Body of pancreas (tissue), 4 donors: ENCODE measurements at regions not wholly inside any gene's neighbourhood (a gene's known extent, or its start where the extent isn't known, plus 50 kb on each side); places are given as distances from the start of the nearest gene placed in this dataset.
"Not testable (repeated sequence)": the region's sequence is repeated elsewhere in the genome, so short reads cannot be mapped to it uniquely, and the experiment has no call there.

Experiments
- ATAC-seq: fragments of 150-250 bp; one replicate; pipeline ENCODE4 v1.9.1; 2016
- DNase-seq, 4 donors: peaks; one replicate each; pipeline ENCODE4 v3.0.0-alpha.2; 2019
- H3K27ac ChIP-seq, 4 donors: fragments of 200-600 bp; sonication (generic); 1 replicate in 3 of 4; 2 replicates in 1 of 4; pipeline versions ENCODE4 v1.5.1 to v1.6.1; 2016 to 2019; ENCODE audit warnings: mild to moderate bottlenecking in 1 of 4, mixed read lengths in 1 of 4, moderate library complexity in 1 of 4
- H3K27me3 ChIP-seq, 2 donors: fragments of 200-600 bp; sonication (generic); one replicate each; pipeline ENCODE4 v1.6.0; 2016; ENCODE audit warnings: mild to moderate bottlenecking in 1 of 2
- H3K36me3 ChIP-seq, 2 donors: fragments of 200-600 bp; sonication (generic); replicated peaks in 1 of 2; 2 replicates each; pipeline ENCODE4 v1.5.1; 2016; ENCODE audit warnings: low read depth in 2 of 2; ENCODE audit not compliant: insufficient read depth in 1 of 2
- H3K4me1 ChIP-seq: fragments of 200-600 bp; sonication (generic); one replicate; pipeline ENCODE4 v1.6.0; 2016
- H3K4me3 ChIP-seq, 2 donors: fragments of 200-600 bp; sonication (generic); 1 replicate in 1 of 2; 2 replicates in 1 of 2; pipeline ENCODE4 v1.5.1; 2016 to 2019
- H3K9me3 ChIP-seq, 3 donors: fragments of 200-600 bp; sonication (generic); 1 replicate in 2 of 3; 2 replicates in 1 of 3; pipeline ENCODE4 v1.5.1; 2016
- CTCF ChIP-seq, 7 experiments: fragments of 450-650 bp in 4 of 7; fragments of 200-600 bp in 3 of 7; sonication (generic) in 3 of 7; IDR thresholded peaks; one replicate each; pipeline ENCODE4 v1.5.1; 2016 to 2019; ENCODE audit warnings: antibody characterized with exemption in 7 of 7
- WGBS, 2 donors: methylation state at CpG; one replicate each; pipeline ENCODE4 v1.1.5; 2017; 5-methylcytosine and 5-hydroxymethylcytosine counted together
- intact Hi-C: fragments of 100-400 bp; cut with DNase I; formaldehyde crosslinking; loops from one replicate; pipeline ENCODE4 v1.15.1; 2023

GRCh38 chr9:39559384-39559783 lies 203.9 kb downstream of the SPATA31A1 start:
- H3K9me3 ChIP-seq, H3K4me3 ChIP-seq, H3K27me3 ChIP-seq, ATAC-seq, H3K27ac ChIP-seq, H3K4me1 ChIP-seq, H3K36me3 ChIP-seq, intact Hi-C loops: not testable (repeated sequence)
- 61 to 71% methylated on average over 8 of the region's 8 CpGs for WGBS, 2 donors
- peak in 3 of 7 experiments; percentile 13 to 29 (median 20) for TF ChIP-seq CTCF (IDR thresholded peaks at IDR 0.05)
- DNase-seq: peak; percentile 34 to 61 (median 48)

DNA sequence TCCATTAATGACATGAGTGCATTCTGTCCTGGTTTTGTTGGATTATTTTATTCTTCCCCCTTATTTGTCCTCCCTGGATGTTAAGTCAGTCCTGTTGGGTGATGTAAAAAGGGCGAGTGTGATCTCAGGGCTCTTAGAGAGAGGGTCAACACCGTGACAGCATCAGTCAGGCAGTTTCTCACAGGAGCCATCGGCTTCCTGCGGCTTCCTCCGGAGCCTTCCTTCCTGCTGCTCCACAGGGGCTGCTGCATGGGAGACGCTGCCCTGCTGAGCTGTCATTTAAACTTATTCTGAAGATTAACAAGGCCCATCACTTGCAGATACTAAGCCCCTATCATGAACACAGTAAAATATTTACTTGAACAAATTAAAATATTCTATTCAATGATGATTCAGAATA lies 211.3 kb downstream of the SPATA31A1 start:
- DNase-seq, H3K27ac ChIP-seq, H3K27me3 ChIP-seq, ATAC-seq, H3K4me1 ChIP-seq, intact Hi-C loops, H3K4me3 ChIP-seq, H3K36me3 ChIP-seq, H3K9me3 ChIP-seq: not testable (repeated sequence)
- 46 to 49% methylated on average over 6 of the region's 6 CpGs for WGBS, 2 donors

GRCh38 chr9:39567396-39567795 lies 211.9 kb downstream of the SPATA31A1 start:
- intact Hi-C loops: not testable (repeated sequence)

GRCh38 chr9:39568900-39569299 lies 213.4 kb downstream of the SPATA31A1 start:
- H3K36me3 ChIP-seq, H3K4me1 ChIP-seq, ATAC-seq, intact Hi-C loops, H3K4me3 ChIP-seq, H3K27ac ChIP-seq, H3K9me3 ChIP-seq, DNase-seq, H3K27me3 ChIP-seq: not testable (repeated sequence)
- 88% methylated on average over 1 of the region's 2 CpGs; no CpG with 5 or more reads in 1 of the 2 donors for WGBS, 2 donors

More at GRCh38 chr9:39567396-39567795, 211.9 kb downstream of the SPATA31A1 start:
- H3K36me3 ChIP-seq, DNase-seq, H3K4me1 ChIP-seq, H3K27me3 ChIP-seq, H3K4me3 ChIP-seq, H3K27ac ChIP-seq, H3K9me3 ChIP-seq, ATAC-seq: not testable (repeated sequence)
- WGBS, 2 donors: 92 to 94% methylated on average over 1 of the region's 1 CpG

- H3K4me1 ChIP-seq, H3K9me3 ChIP-seq, H3K27ac ChIP-seq, H3K36me3 ChIP-seq, intact Hi-C loops, H3K27me3 ChIP-seq, DNase-seq, ATAC-seq, H3K4me3 ChIP-seq: not testable (repeated sequence)
- WGBS, 2 donors: 58 to 59% methylated on average over 6 to 7 of the region's 10 CpGs
These were observed 217.9 kb downstream of the SPATA31A1 start for GRCh38 chr9:39573024-39574022.

DNA sequence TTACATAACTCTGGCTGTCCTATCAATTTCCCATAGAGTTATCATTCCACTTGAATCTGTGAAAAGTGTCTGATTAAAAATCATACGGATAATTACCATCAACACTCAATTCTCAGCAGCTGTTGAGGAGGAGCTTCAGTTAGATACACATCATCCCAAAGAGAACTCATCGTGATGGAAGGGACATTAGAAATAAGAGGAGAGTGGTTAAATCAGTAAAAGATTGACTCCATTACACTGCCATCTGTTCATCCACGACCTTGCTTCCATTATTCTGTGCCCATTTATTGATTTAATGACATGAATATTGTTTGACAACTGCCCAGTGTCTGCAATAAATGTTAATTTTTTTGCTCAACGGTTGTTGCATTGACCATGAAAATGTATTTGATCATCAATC lies 223.5 kb downstream of the SPATA31A1 start:
- H3K4me3 ChIP-seq, H3K27me3 ChIP-seq, H3K9me3 ChIP-seq, H3K4me1 ChIP-seq, DNase-seq, ATAC-seq, intact Hi-C loops, H3K27ac ChIP-seq, H3K36me3 ChIP-seq: not testable (repeated sequence)
- WGBS, 2 donors: 42 to 43% methylated on average over 4 of the region's 4 CpGs

- DNase-seq, ATAC-seq, H3K36me3 ChIP-seq, H3K4me1 ChIP-seq, H3K9me3 ChIP-seq, intact Hi-C loops, H3K27ac ChIP-seq, H3K27me3 ChIP-seq, H3K4me3 ChIP-seq: not testable (repeated sequence)
- WGBS, 2 donors: 97 to 98% methylated on average over 3 of the region's 3 CpGs
These were observed 225.8 kb downstream of the SPATA31A1 start for GRCh38 chr9:39581296-39581695.

- DNase-seq, H3K27me3 ChIP-seq, H3K27ac ChIP-seq, H3K9me3 ChIP-seq, H3K36me3 ChIP-seq, H3K4me1 ChIP-seq, ATAC-seq, H3K4me3 ChIP-seq, intact Hi-C loops: not testable (repeated sequence)
- WGBS, 2 donors: 65 to 85% methylated on average over 1 of the region's 1 CpG
These were observed 227.4 kb downstream of the SPATA31A1 start for GRCh38 chr9:39582677-39583412.

- H3K4me3 ChIP-seq, H3K27ac ChIP-seq, H3K36me3 ChIP-seq, DNase-seq, intact Hi-C loops, H3K9me3 ChIP-seq, ATAC-seq, H3K4me1 ChIP-seq, H3K27me3 ChIP-seq: not testable (repeated sequence)
These were observed 227.9 kb downstream of the SPATA31A1 start for GRCh38 chr9:39583413-39583747.

- H3K4me3 ChIP-seq, H3K27ac ChIP-seq, H3K27me3 ChIP-seq, H3K36me3 ChIP-seq, DNase-seq, H3K4me1 ChIP-seq, ATAC-seq, H3K9me3 ChIP-seq, intact Hi-C loops: not testable (repeated sequence)
- 96 to 99% methylated on average over 4 to 5 of the region's 7 CpGs for WGBS, 2 donors
These were observed 229.8 kb downstream of the SPATA31A1 start for GRCh38 chr9:39585233-39585632.
